Stimulated activated CD8-positive, alpha-beta memory T cell treated with anti-CD3 and anti-CD28 coated beads, Interleukin-7, amount 100 ng/mL, for 48 hours (primary cell): ENCODE measurements at regions not wholly inside any gene's neighbourhood (a gene's known extent, or its start where the extent isn't known, plus 50 kb on each side); places are given as distances from the start of the nearest gene placed in this dataset.

Experiments
- DNase-seq, 2 donors: peaks; one replicate each; pipeline ENCODE4 v3.0.0-alpha.2; 2020; ENCODE audit warnings: low read depth in 1 of 2; ENCODE audit errors: extremely low read depth in 1 of 2

- DNase-seq: no peak
Observed at GRCh38 chr10:121025731-121026130, 174.6 kb downstream of the WDR11 start.

- DNase-seq: no peak
Observed at GRCh38 chr10:121027371-121027770, 176.2 kb downstream of the WDR11 start.

GRCh38 chr10:121032460-121032859, 181.3 kb downstream of the WDR11 start:
- DNase-seq: no peak

- no peak for DNase-seq
Observed at GRCh38 chr10:121033366-121033765, 182.2 kb downstream of the WDR11 start.

- DNase-seq: no peak
Observed at GRCh38 chr10:121036431-121036830, 185.3 kb downstream of the WDR11 start.

GRCh38 chr10:121041499-121041898, 190.3 kb downstream of the WDR11 start:
- DNase-seq: no peak

- DNase-seq: no peak
Observed at GRCh38 chr10:121041906-121042305, 190.7 kb downstream of the WDR11 start.

GRCh38 chr10:121042342-121042741, 191.2 kb downstream of the WDR11 start:
- DNase-seq: no peak

- no peak for DNase-seq
Observed at GRCh38 chr10:121043124-121043849, 192.1 kb downstream of the WDR11 start.

- DNase-seq: no peak
Observed at GRCh38 chr10:121048749-121049148, 197.6 kb downstream of the WDR11 start.

GRCh38 chr10:121049489-121049888, 198.3 kb downstream of the WDR11 start:
- no peak for DNase-seq

- no peak for DNase-seq
Observed at GRCh38 chr10:121049923-121050322, 198.8 kb downstream of the WDR11 start.

- DNase-seq: no peak
Observed at GRCh38 chr10:121051171-121051570, 200.0 kb downstream of the WDR11 start.

GRCh38 chr10:121051696-121052279, 200.6 kb downstream of the WDR11 start:
- no peak for DNase-seq

- no peak for DNase-seq
Observed at GRCh38 chr10:121053151-121053550, 202.0 kb downstream of the WDR11 start.

- no peak for DNase-seq
Observed at GRCh38 chr10:121054874-121055273, 203.7 kb downstream of the WDR11 start.

- DNase-seq: no peak
Observed at GRCh38 chr10:121057269-121057668, 206.1 kb downstream of the WDR11 start.

- DNase-seq: no peak
Observed at GRCh38 chr10:121058082-121058481, 206.9 kb downstream of the WDR11 start.

GRCh38 chr10:121059351-121059750, 208.2 kb downstream of the WDR11 start:
- no peak for DNase-seq

GRCh38 chr10:121062115-121062514, 211.0 kb downstream of the WDR11 start:
- no peak for DNase-seq

- no peak for DNase-seq
Observed at GRCh38 chr10:121063744-121064143, 212.6 kb downstream of the WDR11 start.

- no peak for DNase-seq
Observed at GRCh38 chr10:121064491-121064890, 213.3 kb downstream of the WDR11 start.

- no peak for DNase-seq
Observed at GRCh38 chr10:121065330-121065729, 214.2 kb downstream of the WDR11 start.
